Tibial nerve (tissue), 4 donors: ENCODE measurements at regions not wholly inside any gene's neighbourhood (a gene's known extent, or its start where the extent isn't known, plus 50 kb on each side); places are given as distances from the start of the nearest gene placed in this dataset.

Experiments
- EP300 ChIP-seq, 2 donors: sonication (generic); formaldehyde crosslinking; IDR thresholded peaks; one replicate each; pipeline ENCODE4 v1.6.1; 2017; ENCODE audit warnings: antibody characterized with exemption in 2 of 2, mild to moderate bottlenecking in 1 of 2
- POLR2A ChIP-seq, 2 donors: fragments of 450-650 bp; IDR thresholded peaks; one replicate each; pipeline ENCODE4 v1.6.1; 2017; ENCODE audit warnings: antibody characterized with exemption in 2 of 2, mild to moderate bottlenecking in 2 of 2, moderate library complexity in 2 of 2
- TF ChIP-seq, protein P1 (sequence below), 5 experiments: fragments of 200-600 bp in 3 of 5; fragments of 450-650 bp in 2 of 5; sonication (generic) in 3 of 5; IDR thresholded peaks; one replicate each; pipeline ENCODE4 v1.5.1; 2016 to 2019; ENCODE audit warnings: antibody characterized with exemption in 5 of 5, mild to moderate bottlenecking in 3 of 5, moderate library complexity in 2 of 5

GRCh38 chr21:41582298-41582840 is 74.4 kb upstream of the TMPRSS2 start:
- no peak for TF ChIP-seq POLR2A (IDR thresholded peaks at IDR 0.05)
- TF ChIP-seq, protein P1, sequence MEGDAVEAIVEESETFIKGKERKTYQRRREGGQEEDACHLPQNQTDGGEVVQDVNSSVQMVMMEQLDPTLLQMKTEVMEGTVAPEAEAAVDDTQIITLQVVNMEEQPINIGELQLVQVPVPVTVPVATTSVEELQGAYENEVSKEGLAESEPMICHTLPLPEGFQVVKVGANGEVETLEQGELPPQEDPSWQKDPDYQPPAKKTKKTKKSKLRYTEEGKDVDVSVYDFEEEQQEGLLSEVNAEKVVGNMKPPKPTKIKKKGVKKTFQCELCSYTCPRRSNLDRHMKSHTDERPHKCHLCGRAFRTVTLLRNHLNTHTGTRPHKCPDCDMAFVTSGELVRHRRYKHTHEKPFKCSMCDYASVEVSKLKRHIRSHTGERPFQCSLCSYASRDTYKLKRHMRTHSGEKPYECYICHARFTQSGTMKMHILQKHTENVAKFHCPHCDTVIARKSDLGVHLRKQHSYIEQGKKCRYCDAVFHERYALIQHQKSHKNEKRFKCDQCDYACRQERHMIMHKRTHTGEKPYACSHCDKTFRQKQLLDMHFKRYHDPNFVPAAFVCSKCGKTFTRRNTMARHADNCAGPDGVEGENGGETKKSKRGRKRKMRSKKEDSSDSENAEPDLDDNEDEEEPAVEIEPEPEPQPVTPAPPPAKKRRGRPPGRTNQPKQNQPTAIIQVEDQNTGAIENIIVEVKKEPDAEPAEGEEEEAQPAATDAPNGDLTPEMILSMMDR (IDR thresholded peaks at IDR 0.05) = no peak
- no peak for TF ChIP-seq EP300 (IDR thresholded peaks at IDR 0.05)
